22Rv1 (cell line): ENCODE measurements at regions not wholly inside any gene's neighbourhood (a gene's known extent, or its start where the extent isn't known, plus 50 kb on each side); places are given as distances from the start of the nearest gene placed in this dataset.

Experiments
- H3K27ac ChIP-seq: fragments of 450-650 bp; 2 replicates; pipeline ENCODE4 v1.5.1; 2017
- ZFX ChIP-seq: fragments of 450-650 bp; IDR thresholded peaks from 2 replicates; pipeline ENCODE4 v1.6.1; 2017; ENCODE audit warnings: antibody characterized with exemption, borderline replicate concordance
- TF ChIP-seq, protein P1 (sequence below): fragments of 450-650 bp; IDR thresholded peaks from 2 replicates; pipeline ENCODE4 v1.5.1; 2017; ENCODE audit warnings: mild to moderate bottlenecking

DNA sequence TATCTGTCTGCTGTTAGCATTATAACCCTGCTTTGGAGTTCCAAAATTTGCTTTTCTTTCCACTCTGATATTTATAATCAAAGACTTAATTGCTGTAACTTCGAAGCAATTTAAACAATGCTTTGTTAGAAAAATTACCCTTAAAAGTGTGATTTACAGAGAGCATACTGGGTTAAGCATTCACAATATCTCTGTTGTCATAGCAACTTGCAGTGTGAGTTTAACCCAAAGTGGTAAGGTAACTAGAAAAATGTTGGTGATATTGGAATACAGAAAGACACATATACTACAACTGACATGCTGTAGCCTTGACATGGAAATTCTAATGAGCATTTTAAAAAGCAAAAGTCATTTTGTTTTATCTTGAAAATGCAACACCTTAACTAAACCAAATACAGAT, 70.4 kb upstream of the SMLR1 start:
- TF ChIP-seq ZFX = no peak
- TF ChIP-seq, protein P1, sequence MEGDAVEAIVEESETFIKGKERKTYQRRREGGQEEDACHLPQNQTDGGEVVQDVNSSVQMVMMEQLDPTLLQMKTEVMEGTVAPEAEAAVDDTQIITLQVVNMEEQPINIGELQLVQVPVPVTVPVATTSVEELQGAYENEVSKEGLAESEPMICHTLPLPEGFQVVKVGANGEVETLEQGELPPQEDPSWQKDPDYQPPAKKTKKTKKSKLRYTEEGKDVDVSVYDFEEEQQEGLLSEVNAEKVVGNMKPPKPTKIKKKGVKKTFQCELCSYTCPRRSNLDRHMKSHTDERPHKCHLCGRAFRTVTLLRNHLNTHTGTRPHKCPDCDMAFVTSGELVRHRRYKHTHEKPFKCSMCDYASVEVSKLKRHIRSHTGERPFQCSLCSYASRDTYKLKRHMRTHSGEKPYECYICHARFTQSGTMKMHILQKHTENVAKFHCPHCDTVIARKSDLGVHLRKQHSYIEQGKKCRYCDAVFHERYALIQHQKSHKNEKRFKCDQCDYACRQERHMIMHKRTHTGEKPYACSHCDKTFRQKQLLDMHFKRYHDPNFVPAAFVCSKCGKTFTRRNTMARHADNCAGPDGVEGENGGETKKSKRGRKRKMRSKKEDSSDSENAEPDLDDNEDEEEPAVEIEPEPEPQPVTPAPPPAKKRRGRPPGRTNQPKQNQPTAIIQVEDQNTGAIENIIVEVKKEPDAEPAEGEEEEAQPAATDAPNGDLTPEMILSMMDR = no peak
- no peak overlapping the region for H3K27ac ChIP-seq

DNA sequence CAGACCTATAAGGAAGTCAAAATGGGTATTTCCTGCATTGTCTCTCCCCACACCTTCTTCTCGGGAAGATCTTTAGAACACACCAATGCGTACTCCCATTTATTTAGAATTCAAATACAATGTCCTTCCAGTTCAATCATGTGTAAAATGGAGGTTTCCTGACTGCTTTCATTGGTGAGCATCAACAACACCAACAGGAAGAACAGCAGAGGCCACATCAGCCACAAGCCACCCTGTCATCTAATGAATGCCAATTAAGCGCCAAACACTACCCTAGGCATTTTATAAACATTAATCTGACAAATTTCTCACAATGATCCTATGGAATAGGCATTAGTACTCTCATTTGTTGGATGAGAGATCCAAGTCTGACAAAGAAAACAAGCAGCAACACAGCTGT, 68.4 kb upstream of the SMLR1 start:
- H3K27ac ChIP-seq = no peak overlapping the region
- TF ChIP-seq ZFX = no peak
- TF ChIP-seq, protein P1 = no peak

DNA sequence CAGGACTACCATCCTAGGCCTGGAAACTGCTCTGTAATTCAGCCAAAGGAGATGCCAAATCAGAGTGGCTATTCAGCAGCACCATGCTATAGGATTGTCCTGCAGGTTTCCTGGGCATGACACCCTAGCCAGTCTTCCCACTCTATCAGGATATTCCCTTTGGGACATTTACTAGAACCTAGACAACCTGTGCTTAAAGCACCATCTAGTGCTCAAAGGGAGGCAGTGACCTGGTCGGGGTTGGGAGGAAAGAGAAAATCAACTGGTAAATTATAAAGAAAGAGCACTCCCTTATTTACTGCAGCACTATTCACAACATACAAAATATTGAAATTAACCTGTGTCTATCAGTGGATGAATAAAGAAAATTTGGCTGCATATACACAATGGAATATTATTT, 67.2 kb upstream of the SMLR1 start:
- H3K27ac ChIP-seq = no peak overlapping the region
- TF ChIP-seq, protein P1 = peak; percentile 60
- no peak for TF ChIP-seq ZFX

DNA sequence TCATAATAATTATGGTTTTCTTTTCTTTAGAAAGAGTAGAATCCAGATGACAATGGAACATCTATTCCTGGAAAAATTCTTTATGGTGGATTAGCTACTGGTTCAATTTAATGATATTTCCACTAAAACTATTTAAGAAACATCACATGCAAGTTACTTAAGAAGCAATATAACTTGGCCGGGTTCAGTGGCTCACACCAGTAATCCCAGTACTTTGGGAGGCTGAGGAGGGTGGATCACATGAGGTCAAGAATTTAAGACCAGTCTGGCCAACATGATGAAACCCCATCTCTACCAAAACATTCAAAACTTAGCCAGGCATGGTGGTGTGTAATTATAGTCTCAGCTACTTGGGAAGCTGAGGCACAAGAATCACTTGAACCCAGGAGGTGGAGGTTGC, 65.9 kb upstream of the SMLR1 start:
- H3K27ac ChIP-seq = no peak overlapping the region
- no peak for TF ChIP-seq ZFX
- TF ChIP-seq, protein P1 = no peak

DNA sequence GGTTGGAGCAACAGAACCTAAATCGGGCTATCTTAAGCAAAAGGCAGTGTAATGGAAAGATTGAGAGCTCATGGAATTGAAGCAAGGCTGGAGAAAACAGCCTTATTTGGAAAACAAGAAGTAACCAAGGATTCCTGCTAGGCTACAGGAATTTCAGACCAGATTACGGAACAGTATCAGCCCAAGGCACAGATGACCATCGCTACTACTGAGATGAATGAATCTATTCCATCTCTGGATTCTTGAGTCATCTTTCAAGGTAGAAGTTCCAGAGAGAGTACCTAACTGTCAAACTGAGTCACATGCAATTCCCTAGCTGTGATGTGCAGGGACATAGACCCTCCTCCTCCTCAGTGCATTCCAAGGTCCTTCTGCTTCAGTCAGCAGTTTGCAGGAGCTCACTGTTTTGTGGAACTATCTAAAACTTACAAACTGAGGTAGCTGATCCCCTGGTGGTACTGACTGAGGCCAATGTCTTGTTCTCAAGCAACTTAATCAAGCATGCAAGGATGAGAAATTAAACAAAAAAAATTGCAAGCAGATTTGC, 62.0 kb upstream of the SMLR1 start:
- no peak overlapping the region for H3K27ac ChIP-seq
- TF ChIP-seq, protein P1 = no peak
- no peak for TF ChIP-seq ZFX

DNA sequence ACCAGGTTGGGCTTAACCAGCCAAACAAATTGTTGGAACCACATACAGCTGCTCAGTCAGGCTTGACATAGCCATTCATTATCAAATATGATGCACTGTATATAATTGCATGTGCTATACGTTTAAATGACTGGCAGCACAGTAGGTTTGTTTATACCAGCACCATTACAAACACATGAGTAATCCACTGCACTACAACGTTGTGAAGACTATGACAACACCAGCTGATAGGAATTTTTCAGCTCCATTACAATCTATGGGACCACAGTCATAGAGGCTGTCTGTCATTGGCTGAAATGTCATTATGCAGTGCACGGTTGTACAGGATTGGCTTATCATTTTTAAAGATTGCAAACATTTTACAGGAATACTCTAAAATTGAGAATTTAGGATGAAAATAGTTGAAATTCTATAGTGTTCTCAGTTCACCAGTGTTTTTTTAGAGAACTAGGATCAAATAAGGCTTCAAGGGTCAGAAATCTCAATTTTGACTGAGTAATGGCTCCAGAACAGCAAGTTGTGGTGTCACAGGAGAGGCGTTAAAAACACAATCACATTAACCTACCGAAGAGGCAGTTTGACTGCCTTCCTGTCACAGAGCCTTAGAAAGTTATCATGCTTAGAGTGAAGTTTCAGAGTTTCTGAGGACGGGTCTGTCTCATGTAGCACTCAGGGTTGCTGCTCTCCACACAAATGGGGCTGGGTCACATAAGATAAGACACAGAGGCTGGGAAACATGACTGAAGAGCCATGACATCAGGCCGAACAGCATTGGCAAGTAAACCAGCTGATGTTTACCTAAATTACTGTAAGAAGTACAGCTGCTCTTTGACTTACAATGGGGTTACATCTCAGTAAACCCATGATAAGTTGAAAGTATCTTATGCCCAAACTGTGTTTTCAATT, 60.7 kb upstream of the SMLR1 start:
- H3K27ac ChIP-seq = no peak overlapping the region
- no peak for TF ChIP-seq ZFX
- TF ChIP-seq, protein P1 = no peak

DNA sequence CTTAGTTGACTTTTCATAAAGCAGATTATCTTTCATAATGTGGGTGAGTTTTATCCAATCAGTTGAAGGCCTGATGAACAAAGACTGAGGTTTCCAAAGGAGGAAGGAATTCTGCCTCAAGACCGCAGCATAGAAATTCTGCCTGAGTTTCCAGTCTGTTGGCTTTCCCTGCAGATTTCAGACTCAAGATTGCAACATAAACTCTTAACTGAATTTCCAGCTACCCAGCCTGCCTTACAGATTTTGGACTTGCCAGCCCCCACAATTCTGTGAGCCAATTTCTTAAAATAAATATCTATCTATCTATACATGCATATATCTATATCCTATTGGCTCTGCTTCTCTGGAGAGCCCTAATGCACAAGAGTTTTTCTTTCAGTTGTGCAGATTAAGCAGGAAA, 57.3 kb upstream of the SMLR1 start:
- TF ChIP-seq, protein P1 = no peak
- no peak for TF ChIP-seq ZFX
- H3K27ac ChIP-seq = no peak overlapping the region
